Keratinocyte (primary cell): ENCODE measurements at regions not wholly inside any gene's neighbourhood (a gene's known extent, or its start where the extent isn't known, plus 50 kb on each side); places are given as distances from the start of the nearest gene placed in this dataset.

Experiments
- DNase-seq: peaks from one replicate; pipeline ENCODE4 v3.0.0-alpha.2; 2011; ENCODE audit warnings: low read depth, missing footprints, low spot score
- FAIRE-seq: peaks from 2 replicates; lab custom pipeline; 2011; peaks lifted over from hg19 to GRCh38; lab: Jason Lieb, UNC
- H2AFZ ChIP-seq: 2 replicates; pipeline ENCODE4 v1.6.0; 2012; ENCODE audit warnings: low read length, control low read depth, inconsistent platforms; ENCODE audit not compliant: control insufficient read depth
- H3K27ac ChIP-seq: 2 replicates; pipeline ENCODE4 v1.5.1; 2011; ENCODE audit warnings: low read length; ENCODE audit not compliant: control insufficient read depth, insufficient read depth
- H3K27me3 ChIP-seq: 3 replicates; pipeline ENCODE4 v1.6.0; 2011; ENCODE audit warnings: low read length; ENCODE audit not compliant: control insufficient read depth, insufficient read depth; ENCODE audit errors: extremely low read depth
- H3K36me3 ChIP-seq, 2 experiments: 2 replicates in 1 of 2; 3 replicates in 1 of 2; pipeline ENCODE4 v1.5.1; 2011; ENCODE audit warnings: low read length in 2 of 2, mild to moderate bottlenecking in 1 of 2; ENCODE audit not compliant: control insufficient read depth in 2 of 2, insufficient read depth in 2 of 2; ENCODE audit errors: extremely low read depth in 1 of 2
- H3K4me1 ChIP-seq: 3 replicates; pipeline ENCODE4 v1.5.1; 2011; ENCODE audit warnings: low read length; ENCODE audit not compliant: control insufficient read depth, insufficient read depth; ENCODE audit errors: extremely low read depth
- H3K4me2 ChIP-seq: 3 replicates; pipeline ENCODE4 v1.6.0; 2011; ENCODE audit warnings: low read depth, low read length; ENCODE audit not compliant: control insufficient read depth, insufficient read depth; ENCODE audit errors: extremely low read depth
- H3K4me3 ChIP-seq, 3 experiments: fragments of 200-600 bp in 1 of 3; sonication (generic) in 1 of 3; 2 replicates in 2 of 3; 3 replicates in 1 of 3; pipeline ENCODE4 v1.5.1; 2011 to 2016; ENCODE audit warnings: low read length in 3 of 3, mild to moderate bottlenecking in 3 of 3, control low read depth in 2 of 3, inconsistent platforms in 1 of 3, low read depth in 1 of 3, mixed read lengths in 1 of 3, mixed run types in 1 of 3, moderate library complexity in 1 of 3; ENCODE audit not compliant: control insufficient read depth in 2 of 3, insufficient read depth in 2 of 3; ENCODE audit errors: extremely low read depth in 1 of 3
- H3K79me2 ChIP-seq: 2 replicates; pipeline ENCODE4 v1.6.0; 2012; ENCODE audit warnings: low read length; ENCODE audit not compliant: control insufficient read depth, insufficient read depth
- H3K9ac ChIP-seq: 3 replicates; pipeline ENCODE4 v1.6.0; 2011; ENCODE audit warnings: low read length; ENCODE audit not compliant: control insufficient read depth, insufficient read depth; ENCODE audit errors: extremely low read depth
- H3K9me1 ChIP-seq: 3 replicates; pipeline ENCODE4 v1.6.0; 2011; ENCODE audit warnings: low read length; ENCODE audit not compliant: control insufficient read depth, insufficient read depth; ENCODE audit errors: extremely low read depth
- H3K9me3 ChIP-seq: 2 replicates; pipeline ENCODE4 v1.5.1; 2012; ENCODE audit warnings: low read depth, low read length; ENCODE audit not compliant: control insufficient read depth
- H4K20me1 ChIP-seq: 3 replicates; pipeline ENCODE4 v1.6.0; 2011; ENCODE audit warnings: low read length; ENCODE audit not compliant: control insufficient read depth, insufficient read depth; ENCODE audit errors: extremely low read depth
- EZH2 ChIP-seq: IDR thresholded peaks from one replicate; pipeline ENCODE4 v1.6.1; 2012; ENCODE audit warnings: inconsistent platforms, mild to moderate bottlenecking, low read length, moderate library complexity
- dilution Hi-C: fragments of 300-500 bp; cut with MboI; formaldehyde crosslinking; loops from one replicate; pipeline ENCODE4 v1.7.0; 2020; ENCODE audit warnings: low sequenced_read_pairs; ENCODE audit not compliant: extremely low pct_ligation_motif_present
- TF ChIP-seq, protein P1 (sequence below), 3 experiments: IDR thresholded peaks in 1 of 3; conservative IDR thresholded peaks in 1 of 3; optimal IDR thresholded peaks in 1 of 3; 2 replicates in 2 of 3; 3 replicates in 1 of 3; pipeline versions ENCODE3 to v1.5.1; 2011; ENCODE audit warnings: low read length in 3 of 3, mild to moderate bottlenecking in 3 of 3, moderate library complexity in 2 of 3, control low read depth in 1 of 3, inconsistent platforms in 1 of 3; ENCODE audit not compliant: insufficient read depth in 2 of 3; ENCODE audit errors: extremely low read depth in 1 of 3

DNA sequence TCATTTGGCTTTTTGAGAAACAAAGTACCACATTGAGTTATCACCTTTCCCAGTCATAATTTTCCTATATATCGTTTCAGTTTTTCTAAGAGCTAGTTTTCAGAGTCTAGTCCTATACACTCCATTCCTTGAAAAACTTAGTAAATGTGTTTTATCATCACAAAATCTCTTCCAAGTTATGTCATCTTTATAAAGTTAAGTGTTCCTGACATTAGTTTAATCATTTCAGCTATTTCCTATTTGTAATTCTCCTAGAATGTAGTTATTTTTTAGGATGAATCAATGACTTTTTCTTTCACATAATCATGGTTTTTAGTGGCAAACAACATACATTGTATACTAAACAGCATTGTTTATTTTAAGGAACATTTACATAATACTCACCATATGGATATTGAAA lies 191.7 kb upstream of the BET1 start:
- no peaks in the 10 kb centered on the region for H3K27me3 ChIP-seq
- no peak overlapping the region for H3K9ac ChIP-seq
- FAIRE-seq = no peak
- H3K4me2 ChIP-seq = no peak overlapping the region
- H3K36me3 ChIP-seq = no peaks in the 10 kb centered on the region
- no peaks in the 10 kb centered on the region for H3K4me1 ChIP-seq
- TF ChIP-seq, protein P1, sequence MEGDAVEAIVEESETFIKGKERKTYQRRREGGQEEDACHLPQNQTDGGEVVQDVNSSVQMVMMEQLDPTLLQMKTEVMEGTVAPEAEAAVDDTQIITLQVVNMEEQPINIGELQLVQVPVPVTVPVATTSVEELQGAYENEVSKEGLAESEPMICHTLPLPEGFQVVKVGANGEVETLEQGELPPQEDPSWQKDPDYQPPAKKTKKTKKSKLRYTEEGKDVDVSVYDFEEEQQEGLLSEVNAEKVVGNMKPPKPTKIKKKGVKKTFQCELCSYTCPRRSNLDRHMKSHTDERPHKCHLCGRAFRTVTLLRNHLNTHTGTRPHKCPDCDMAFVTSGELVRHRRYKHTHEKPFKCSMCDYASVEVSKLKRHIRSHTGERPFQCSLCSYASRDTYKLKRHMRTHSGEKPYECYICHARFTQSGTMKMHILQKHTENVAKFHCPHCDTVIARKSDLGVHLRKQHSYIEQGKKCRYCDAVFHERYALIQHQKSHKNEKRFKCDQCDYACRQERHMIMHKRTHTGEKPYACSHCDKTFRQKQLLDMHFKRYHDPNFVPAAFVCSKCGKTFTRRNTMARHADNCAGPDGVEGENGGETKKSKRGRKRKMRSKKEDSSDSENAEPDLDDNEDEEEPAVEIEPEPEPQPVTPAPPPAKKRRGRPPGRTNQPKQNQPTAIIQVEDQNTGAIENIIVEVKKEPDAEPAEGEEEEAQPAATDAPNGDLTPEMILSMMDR (optimal IDR thresholded peaks at IDR 0.05 in 1 of 3, IDR thresholded peaks at IDR 0.05 in 1 of 3, conservative IDR thresholded peaks at IDR 0.05 in 1 of 3; ENCODE audit: extremely low read depth in 1 of 3, insufficient read depth in 2 of 3, low read length in 3 of 3) = no peak
- TF ChIP-seq EZH2 = no peak
- H2AFZ ChIP-seq = no peak overlapping the region
- DNase-seq = no peak
- H3K79me2 ChIP-seq = no peaks in the 10 kb centered on the region
- H3K27ac ChIP-seq = no peak overlapping the region
- H3K9me1 ChIP-seq = no peaks in the 10 kb centered on the region
- H4K20me1 ChIP-seq = no peaks in the 10 kb centered on the region
- H3K4me3 ChIP-seq = no peak overlapping the region
- H3K9me3 ChIP-seq = no peaks in the 10 kb centered on the region
- dilution Hi-C loops = no loop called here

DNA sequence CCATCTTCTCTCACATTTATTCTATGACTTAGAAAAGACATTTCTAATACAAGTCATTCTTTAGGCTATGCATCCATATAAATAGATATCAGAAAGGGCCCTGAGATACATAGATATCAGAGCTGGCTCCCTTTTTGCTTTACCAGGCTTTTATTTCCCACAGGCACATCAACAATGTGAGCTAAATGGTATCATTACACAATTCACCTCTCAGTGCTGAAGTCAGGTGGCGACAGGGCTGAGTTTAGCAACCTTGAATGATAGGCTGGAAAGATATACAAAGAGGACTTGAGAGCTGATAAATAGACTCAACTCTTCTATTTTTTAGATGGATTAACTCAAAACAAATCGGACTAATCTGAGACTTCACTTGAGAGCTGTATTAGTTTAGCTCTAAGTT lies 189.2 kb upstream of the COL1A2 start:
- no peak for TF ChIP-seq EZH2
- TF ChIP-seq, protein P1 (optimal IDR thresholded peaks at IDR 0.05 in 1 of 3, IDR thresholded peaks at IDR 0.05 in 1 of 3, conservative IDR thresholded peaks at IDR 0.05 in 1 of 3; ENCODE audit: extremely low read depth in 1 of 3, insufficient read depth in 2 of 3, low read length in 3 of 3) = no peak
- no peak overlapping the region for H3K9ac ChIP-seq
- no peak overlapping the region for H3K4me2 ChIP-seq
- H3K27me3 ChIP-seq = no peaks in the 10 kb centered on the region
- H3K79me2 ChIP-seq = no peaks in the 10 kb centered on the region
- no peaks in the 10 kb centered on the region for H3K4me1 ChIP-seq
- H3K9me3 ChIP-seq = no peaks in the 10 kb centered on the region
- H3K36me3 ChIP-seq = no peaks in the 10 kb centered on the region
- H3K9me1 ChIP-seq = no peaks in the 10 kb centered on the region
- dilution Hi-C loops = no loop called here
- no peak overlapping the region for H3K4me3 ChIP-seq
- H2AFZ ChIP-seq = no peak overlapping the region
- DNase-seq (no peak), FAIRE-seq (no peak)
- H3K27ac ChIP-seq = no peak overlapping the region
- no peaks in the 10 kb centered on the region for H4K20me1 ChIP-seq
